Activated CD8-positive, alpha-beta T cell treated with anti-CD3 and anti-CD28 coated beads for 36 hours (primary cell): ENCODE measurements at regions not wholly inside any gene's neighbourhood (a gene's known extent, or its start where the extent isn't known, plus 50 kb on each side); places are given as distances from the start of the nearest gene placed in this dataset.

ENCODE experiments used
- ATAC-seq: fragments of 200-7000 bp; cut with Tn5 transposase; one replicate; pipeline ENCODE4 v1.10.0; 2021; ENCODE audit warnings: mild to moderate bottlenecking, moderate library complexity
- CTCF ChIA-PET: fragments of 350-600 bp; sonication (Branson Sonifier 250); formaldehyde crosslinking; loops from one replicate; lab custom pipeline; 2021; ENCODE audit warnings: antibody characterized with exemption; lab: Charles Lee
- POLR2A ChIA-PET: fragments of 350-600 bp; sonication (Branson Sonifier 250); formaldehyde crosslinking; loops from one replicate; lab custom pipeline; 2021; ENCODE audit warnings: antibody characterized with exemption; lab: Charles Lee
- DNase-seq: peaks from one replicate; pipeline ENCODE4 v3.0.0-alpha.2; 2020
- H3K27ac Mint-ChIP-seq: one replicate; pipeline ENCODE4 v1.8.0; 2021; ENCODE audit warnings: mild to moderate bottlenecking, mixed read lengths
- H3K27me3 Mint-ChIP-seq: one replicate; pipeline ENCODE4 v1.8.0; 2021; ENCODE audit warnings: mixed read lengths
- H3K36me3 Mint-ChIP-seq: one replicate; pipeline ENCODE4 v1.8.0; 2021; ENCODE audit warnings: low read depth, mixed read lengths
- H3K4me1 Mint-ChIP-seq: one replicate; pipeline ENCODE4 v1.8.0; 2021; ENCODE audit warnings: low read depth, mixed read lengths
- H3K4me3 Mint-ChIP-seq: one replicate; pipeline ENCODE4 v1.8.0; 2021; ENCODE audit warnings: mild to moderate bottlenecking, moderate library complexity, mixed read lengths
- H3K9me3 Mint-ChIP-seq: one replicate; pipeline ENCODE4 v1.8.0; 2021; ENCODE audit warnings: mixed read lengths
- intact Hi-C: fragments of 100-400 bp; cut with micrococcal nuclease; formaldehyde crosslinking; loops from one replicate; pipeline ENCODE4 v1.10.0; 2022
- TF ChIP-seq, protein P1 (sequence below): fragments of 200-600 bp; IDR thresholded peaks from one replicate; pipeline ENCODE4 v1.8.0; 2022; ENCODE audit warnings: antibody characterized with exemption, mild to moderate bottlenecking

DNA sequence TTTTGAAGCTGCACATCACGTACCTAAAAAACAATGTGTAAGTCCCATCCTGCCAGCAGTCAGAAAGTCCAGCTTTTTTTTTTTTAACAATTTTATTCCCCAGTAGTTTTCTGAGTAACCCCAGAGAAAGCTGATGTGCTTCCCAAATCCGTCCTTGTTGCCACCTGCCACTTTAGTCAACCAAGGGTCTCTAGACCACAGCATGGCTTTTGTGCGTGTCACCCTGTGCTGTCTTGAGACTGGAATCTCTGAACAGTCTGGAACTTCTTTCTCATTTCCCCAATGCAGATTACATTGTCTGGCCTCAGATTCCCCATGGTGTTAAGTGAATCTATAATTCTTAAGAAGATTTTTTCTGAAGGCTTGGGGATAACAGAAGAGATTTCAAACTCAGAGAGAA, 289.2 kb upstream of the KLF12 start:
- no peak for DNase-seq
- Mint-ChIP-seq H3K36me3 (no peaks in the 10 kb centered on the region), H3K4me3 (no peak overlapping the region), H3K9me3 (no peaks in the 10 kb centered on the region), H3K27me3 (no peaks in the 10 kb centered on the region), H3K4me1 (no peaks in the 10 kb centered on the region), H3K27ac (no peak overlapping the region)
- ChIA-PET CTCF (no interaction called here), POLR2A (no interaction called here)
- no peak for ATAC-seq
- intact Hi-C loops, result no loop called here
- TF ChIP-seq, protein P1, sequence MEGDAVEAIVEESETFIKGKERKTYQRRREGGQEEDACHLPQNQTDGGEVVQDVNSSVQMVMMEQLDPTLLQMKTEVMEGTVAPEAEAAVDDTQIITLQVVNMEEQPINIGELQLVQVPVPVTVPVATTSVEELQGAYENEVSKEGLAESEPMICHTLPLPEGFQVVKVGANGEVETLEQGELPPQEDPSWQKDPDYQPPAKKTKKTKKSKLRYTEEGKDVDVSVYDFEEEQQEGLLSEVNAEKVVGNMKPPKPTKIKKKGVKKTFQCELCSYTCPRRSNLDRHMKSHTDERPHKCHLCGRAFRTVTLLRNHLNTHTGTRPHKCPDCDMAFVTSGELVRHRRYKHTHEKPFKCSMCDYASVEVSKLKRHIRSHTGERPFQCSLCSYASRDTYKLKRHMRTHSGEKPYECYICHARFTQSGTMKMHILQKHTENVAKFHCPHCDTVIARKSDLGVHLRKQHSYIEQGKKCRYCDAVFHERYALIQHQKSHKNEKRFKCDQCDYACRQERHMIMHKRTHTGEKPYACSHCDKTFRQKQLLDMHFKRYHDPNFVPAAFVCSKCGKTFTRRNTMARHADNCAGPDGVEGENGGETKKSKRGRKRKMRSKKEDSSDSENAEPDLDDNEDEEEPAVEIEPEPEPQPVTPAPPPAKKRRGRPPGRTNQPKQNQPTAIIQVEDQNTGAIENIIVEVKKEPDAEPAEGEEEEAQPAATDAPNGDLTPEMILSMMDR, result no peak

GRCh38 chr13:74414458-74414857, 280.3 kb upstream of the KLF12 start:
- Mint-ChIP-seq H3K36me3 (peaks cover 2% of the 10 kb centered on the region), H3K9me3 (no peaks in the 10 kb centered on the region), H3K4me1 (no peaks in the 10 kb centered on the region), H3K27me3 (no peaks in the 10 kb centered on the region), H3K27ac (no peak overlapping the region), H3K4me3 (no peak overlapping the region)
- ATAC-seq (no peak), DNase-seq (no peak)
- intact Hi-C loops, result no loop called here
- ChIA-PET CTCF (no interaction called here), POLR2A (no interaction called here)
- TF ChIP-seq, protein P1, result no peak

DNA sequence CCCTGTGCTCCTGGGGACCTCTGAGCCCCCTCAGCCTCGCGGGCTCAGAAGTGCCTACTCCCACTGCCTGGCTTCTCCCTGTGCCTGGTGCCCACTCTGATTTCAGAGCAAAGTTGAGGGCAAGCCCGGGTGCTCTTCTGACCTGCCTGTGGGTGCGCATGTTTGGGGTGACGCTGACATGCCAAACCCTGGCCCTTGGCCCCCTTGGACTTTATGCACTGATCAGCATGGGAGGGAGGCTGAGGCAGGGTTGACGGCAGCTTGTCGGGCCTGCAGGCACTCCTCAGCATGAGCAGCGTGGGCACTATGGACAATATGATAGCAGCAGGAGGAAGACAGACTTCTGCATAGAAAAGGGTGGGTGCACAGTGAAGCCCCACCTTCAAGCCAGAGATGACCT, 279.3 kb upstream of the KLF12 start:
- Mint-ChIP-seq H3K27ac (no peak overlapping the region), H3K9me3 (no peaks in the 10 kb centered on the region), H3K4me1 (no peaks in the 10 kb centered on the region), H3K36me3 (peaks cover 2% of the 10 kb centered on the region), H3K27me3 (no peaks in the 10 kb centered on the region), H3K4me3 (no peak overlapping the region)
- no peak for DNase-seq
- POLR2A ChIA-PET, result interaction anchor here (0.5 kb wide), 1 partner anchor 50 kb away, joined by 3 read pairs; no protein-coding TSS in a partner anchor
- CTCF ChIA-PET, result no interaction called here
- TF ChIP-seq, protein P1, result no peak
- no peak for ATAC-seq
- intact Hi-C loops, result no loop called here

DNA sequence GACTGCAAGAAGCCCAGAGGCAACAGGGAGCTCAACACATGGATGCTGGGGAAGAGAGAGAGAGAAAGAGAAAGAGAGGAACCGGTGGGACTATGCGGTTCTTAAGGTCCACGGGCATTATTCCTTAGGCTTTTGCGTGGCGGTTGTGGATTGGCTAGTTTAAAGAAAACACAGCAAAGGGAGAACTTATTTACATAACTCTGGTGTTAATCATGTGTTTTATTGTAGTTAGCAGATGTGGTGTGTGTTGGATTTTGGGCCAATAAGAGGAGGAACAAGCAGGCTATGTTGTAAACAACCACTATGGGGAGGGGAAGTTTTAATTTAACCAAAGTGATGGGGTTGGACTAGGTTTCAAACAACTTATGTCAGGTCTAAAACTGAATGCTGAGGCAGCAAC, 275.3 kb upstream of the KLF12 start:
- DNase-seq, result no peak
- TF ChIP-seq, protein P1, result no peak
- ChIA-PET CTCF (no interaction called here), POLR2A (no interaction called here)
- no peak overlapping the region for H3K27ac Mint-ChIP-seq
- peaks cover 6% of the 10 kb centered on the region for H3K36me3 Mint-ChIP-seq
- intact Hi-C loops, result no loop called here
- no peaks in the 10 kb centered on the region for H3K27me3 Mint-ChIP-seq
- no peaks in the 10 kb centered on the region for H3K4me1 Mint-ChIP-seq
- no peaks in the 10 kb centered on the region for H3K9me3 Mint-ChIP-seq
- no peak overlapping the region for H3K4me3 Mint-ChIP-seq
- ATAC-seq, result no peak

GRCh38 chr13:74406420-74406819, 272.2 kb upstream of the KLF12 start:
- H3K27me3 Mint-ChIP-seq, result no peaks in the 10 kb centered on the region
- CTCF ChIA-PET, result no interaction called here
- ATAC-seq (no peak), DNase-seq (no peak)
- peaks cover 11% of the 10 kb centered on the region for H3K36me3 Mint-ChIP-seq
- TF ChIP-seq, protein P1, result no peak
- H3K4me3 Mint-ChIP-seq, result no peak overlapping the region
- intact Hi-C loops, result no loop called here
- no peaks in the 10 kb centered on the region for H3K4me1 Mint-ChIP-seq
- no peak overlapping the region for H3K27ac Mint-ChIP-seq
- peaks cover 2% of the 10 kb centered on the region for H3K9me3 Mint-ChIP-seq
- POLR2A ChIA-PET, result no interaction called here
